Endothelial cell of umbilical vein (primary cell): ENCODE measurements at regions not wholly inside any gene's neighbourhood (a gene's known extent, or its start where the extent isn't known, plus 50 kb on each side); places are given as distances from the start of the nearest gene placed in this dataset.

ENCODE experiments used
- BruUV-seq: library from RNA; stranded (reverse); fragments of 400-500 nt; replicated peaks from 2 replicates; lab custom pipeline; 2021; lab: Mats Ljungman, UMichigan
- CTCF ChIA-PET: fragments of 300-600, 350-600 bp; sonication (Branson Sonifier 250); formaldehyde crosslinking; loops from one replicate; lab custom pipeline; 2021; ENCODE audit warnings: antibody characterized with exemption, inconsistent platforms; lab: Charles Lee
- POLR2A ChIA-PET: fragments of 300-600, 350-600 bp; sonication (Branson Sonifier 250); formaldehyde crosslinking; loops from one replicate; lab custom pipeline; 2021; ENCODE audit warnings: antibody characterized with exemption, inconsistent platforms; lab: Charles Lee
- DNase-seq: peaks from one replicate; pipeline ENCODE4 v3.0.0-alpha.2; 2011; ENCODE audit warnings: low read depth, low spot score
- FAIRE-seq: peaks from 2 replicates; lab custom pipeline; 2011; peaks lifted over from hg19 to GRCh38; lab: Jason Lieb, UNC
- H2AFZ ChIP-seq: 2 replicates; pipeline ENCODE4 v1.6.0; 2012; ENCODE audit warnings: low read depth, low read length, control low read depth, inconsistent platforms
- H3K27ac ChIP-seq: 2 replicates; pipeline ENCODE4 v1.5.1; 2011; ENCODE audit warnings: low read depth, mild to moderate bottlenecking, control low read depth, low read length, moderate library complexity; ENCODE audit not compliant: insufficient read depth
- H3K27me3 ChIP-seq, 2 experiments: 2 replicates each; pipeline versions ENCODE4 v1.6.0 to v1.6.1; 2011; ENCODE audit warnings: low read length in 2 of 2, mixed read lengths in 1 of 2; ENCODE audit not compliant: control insufficient read depth in 2 of 2, insufficient read depth in 2 of 2
- H3K36me3 ChIP-seq, 2 experiments: 2 replicates in 1 of 2; 3 replicates in 1 of 2; pipeline ENCODE4 v1.5.1; 2011; ENCODE audit warnings: low read length in 2 of 2, mild to moderate bottlenecking in 1 of 2, moderate library complexity in 1 of 2; ENCODE audit not compliant: control insufficient read depth in 2 of 2, insufficient read depth in 2 of 2; ENCODE audit errors: extremely low read depth in 1 of 2
- H3K4me1 ChIP-seq: 3 replicates; pipeline ENCODE4 v1.5.1; 2011; ENCODE audit warnings: mild to moderate bottlenecking, low read length; ENCODE audit not compliant: control insufficient read depth, insufficient read depth; ENCODE audit errors: extremely low read depth
- H3K4me2 ChIP-seq: 2 replicates; pipeline ENCODE4 v1.6.1; 2011; ENCODE audit warnings: low read length, control low read depth, mixed read lengths; ENCODE audit not compliant: insufficient read depth
- H3K4me3 ChIP-seq, 3 experiments: fragments of 200-600 bp in 1 of 3; sonication (generic), shearing (Covaris generic) in 1 of 3; replicated peaks in 1 of 3; 2 replicates each; pipeline ENCODE4 v1.5.1; 2011 to 2016; ENCODE audit warnings: control low read depth in 3 of 3, low read length in 3 of 3, mild to moderate bottlenecking in 2 of 3, inconsistent platforms in 1 of 3, low read depth in 1 of 3, moderate library complexity in 1 of 3; ENCODE audit not compliant: insufficient read depth in 1 of 3
- H3K79me2 ChIP-seq: 2 replicates; pipeline ENCODE4 v1.6.0; 2012; ENCODE audit warnings: low read length, inconsistent platforms; ENCODE audit not compliant: control insufficient read depth, insufficient read depth
- H3K9ac ChIP-seq: replicated peaks from 2 replicates; pipeline ENCODE3; 2011; ENCODE audit warnings: low read length, control low read depth; ENCODE audit not compliant: insufficient read depth; ENCODE audit errors: extremely low read depth
- H3K9me1 ChIP-seq: replicated peaks from 3 replicates; pipeline ENCODE4 v1.6.0; 2011; ENCODE audit warnings: mild to moderate bottlenecking, low read length; ENCODE audit not compliant: control insufficient read depth, insufficient read depth; ENCODE audit errors: extremely low read depth
- H3K9me3 ChIP-seq: replicated peaks from 2 replicates; pipeline ENCODE4 v1.5.1; 2012; ENCODE audit warnings: low read length, inconsistent platforms; ENCODE audit not compliant: control insufficient read depth, insufficient read depth
- H4K20me1 ChIP-seq: replicated peaks from 2 replicates; pipeline ENCODE3; 2011; ENCODE audit warnings: mild to moderate bottlenecking, low read length; ENCODE audit not compliant: control insufficient read depth, insufficient read depth; ENCODE audit errors: extremely low read depth
- CTCF ChIP-seq, 2 donors: IDR thresholded peaks; 1 replicate in 1 of 2; 2 replicates in 1 of 2; pipeline ENCODE4 v1.5.1; 2011; ENCODE audit warnings: low read length in 2 of 2, mild to moderate bottlenecking in 2 of 2, moderate library complexity in 2 of 2, control low read depth in 1 of 2, inconsistent platforms in 1 of 2, low read depth in 1 of 2; ENCODE audit not compliant: insufficient read depth in 1 of 2; ENCODE audit errors: extremely low read depth in 1 of 2
- EZH2 ChIP-seq: IDR thresholded peaks from 2 replicates; pipeline ENCODE4 v1.6.1; 2012; ENCODE audit warnings: borderline replicate concordance, low read depth, mild to moderate bottlenecking, moderate library complexity, low read length, inconsistent platforms; ENCODE audit not compliant: severe bottlenecking
- JUN ChIP-seq: IDR thresholded peaks from 2 replicates; pipeline ENCODE4 v1.6.1; 2011; ENCODE audit warnings: borderline replicate concordance, low read depth; ENCODE audit not compliant: insufficient read length, insufficient read depth
- MAX ChIP-seq: IDR thresholded peaks from 2 replicates; pipeline ENCODE4 v1.6.1; 2011; ENCODE audit not compliant: insufficient read depth, insufficient read length
- POLR2A ChIP-seq: IDR thresholded peaks from 2 replicates; pipeline ENCODE4 v1.6.1; 2012; ENCODE audit warnings: low read depth, mild to moderate bottlenecking, control low read depth, low read length
- POLR2AphosphoS5 ChIP-seq: IDR thresholded peaks from 2 replicates; pipeline ENCODE4 v1.6.1; 2012; ENCODE audit warnings: low read depth, mild to moderate bottlenecking, control low read depth, low read length, moderate library complexity; ENCODE audit not compliant: insufficient read depth
- dilution Hi-C: fragments of 300-500 bp; cut with MboI; formaldehyde crosslinking; loops from one replicate; pipeline ENCODE4 v1.15.0; 2019; ENCODE audit warnings: low sequenced_read_pairs; ENCODE audit not compliant: extremely low pct_ligation_motif_present
- intact Hi-C: fragments of 100-400 bp; cut with micrococcal nuclease; formaldehyde crosslinking; loops from one replicate; pipeline ENCODE4 v1.10.0; 2022

- no peaks in the 10 kb centered on the region for H3K27me3 ChIP-seq
- ChIA-PET CTCF (interaction anchor here (1.4 kb wide), 1 partner anchor 9 kb away, joined by 3 read pairs; no protein-coding TSS in a partner anchor), POLR2A (no interaction called here)
- no peak for FAIRE-seq
- H3K9me3 ChIP-seq, result no peaks in the 10 kb centered on the region
- H3K9me1 ChIP-seq, result no peaks in the 10 kb centered on the region
- H3K79me2 ChIP-seq, result no peaks in the 10 kb centered on the region
- H3K4me1 ChIP-seq, result no peaks in the 10 kb centered on the region
- no peak for DNase-seq
- TF ChIP-seq EZH2, result no peak
- TF ChIP-seq JUN, result no peak
- TF ChIP-seq POLR2A, result no peak
- no peak for TF ChIP-seq POLR2AphosphoS5
- no peak for TF ChIP-seq MAX
- H3K4me3 ChIP-seq, result no peak overlapping the region
- H3K36me3 ChIP-seq, result no peaks in the 10 kb centered on the region
- no peak overlapping the region for H3K27ac ChIP-seq
- no peak overlapping the region for H2AFZ ChIP-seq
- no peak overlapping the region for H3K9ac ChIP-seq
- H3K4me2 ChIP-seq, result no peak overlapping the region
- intact Hi-C loops, result no loop called here
- no peaks in the 10 kb centered on the region for H4K20me1 ChIP-seq
- dilution Hi-C loops, result no loop called here
- BruUV-seq, result no TSS peak
Measured at GRCh38 chr6:131510591-131510990, 62.4 kb upstream of the ARG1 start.

DNA sequence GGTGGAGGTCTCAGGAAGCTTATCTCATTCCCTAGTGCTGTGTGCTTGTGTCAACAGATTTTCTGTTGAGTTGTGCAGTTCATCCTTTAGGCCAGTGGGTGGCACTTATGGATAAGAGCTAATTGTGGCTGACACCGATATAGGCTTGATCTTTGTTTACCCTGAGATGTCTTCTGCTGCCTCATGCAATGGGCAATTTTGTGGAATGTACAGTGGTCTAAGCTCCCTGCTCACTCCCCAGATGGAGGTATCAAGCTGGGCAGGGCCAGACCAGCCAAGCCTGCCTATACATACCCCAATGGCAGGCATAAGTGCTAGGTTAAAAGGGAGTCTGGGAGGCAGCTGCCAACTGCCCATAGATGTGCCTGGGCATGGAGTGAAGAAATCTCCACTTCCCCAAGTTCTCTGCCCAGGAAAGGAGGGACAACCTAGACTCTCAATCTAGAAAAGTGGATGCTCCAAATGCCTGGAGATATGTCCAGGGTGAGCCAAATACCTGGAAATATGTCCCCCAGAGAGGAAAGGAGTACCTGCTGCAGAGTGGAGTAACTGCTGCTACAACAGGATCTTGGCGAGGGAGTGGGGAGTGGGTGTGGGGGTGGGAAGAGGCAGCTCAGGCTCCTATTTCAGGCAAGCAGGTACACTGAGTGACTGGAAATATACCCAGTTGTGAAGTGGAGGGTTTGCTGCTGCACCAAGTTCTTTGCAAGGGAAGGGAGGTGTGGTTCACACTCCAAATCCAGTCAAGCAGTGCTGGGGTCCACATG lies 53.2 kb upstream of the ARG1 start:
- Histone ChIP-seq H3K4me2 (no peak overlapping the region), H2AFZ (no peak overlapping the region), H3K9ac (no peak overlapping the region), H3K9me3 (no peaks in the 10 kb centered on the region), H3K4me1 (no peaks in the 10 kb centered on the region), H3K27me3 (no peaks in the 10 kb centered on the region), H3K36me3 (no peaks in the 10 kb centered on the region), H4K20me1 (no peaks in the 10 kb centered on the region), H3K79me2 (no peaks in the 10 kb centered on the region), H3K27ac (no peak overlapping the region), H3K4me3 (no peak overlapping the region), H3K9me1 (no peaks in the 10 kb centered on the region)
- POLR2A ChIA-PET, result no interaction called here
- FAIRE-seq (peak; percentile 87), DNase-seq (peak; percentile 54)
- no peak for TF ChIP-seq EZH2
- TF ChIP-seq POLR2AphosphoS5, result no peak
- no peak for TF ChIP-seq JUN
- peak; percentile 49 to 65 for TF ChIP-seq CTCF (IDR thresholded peaks at IDR 0.05; ENCODE audit: extremely low read depth in 1 of 2, insufficient read depth in 1 of 2, low read depth in 1 of 2, low read length in 2 of 2)
- intact Hi-C loops, result loop anchor here (2.0 kb wide), 2 partner anchors 15 to 109 kb away; partner anchors contain the start of gene MED23
- BruUV-seq, result no TSS peak
- dilution Hi-C loops, result no loop called here
- CTCF ChIA-PET, result interaction anchor here (0.5 to 2.2 kb wide), 28 partner anchors 9 to 635 kb away, joined by 3 to 54 read pairs (median 3); partner anchors contain the start of gene MED23
